SKM-1 treated with dmso at 0.1 percent for 144 hours (cell line): ENCODE measurements at regions not wholly inside any gene's neighbourhood (a gene's known extent, or its start where the extent isn't known, plus 50 kb on each side); places are given as distances from the start of the nearest gene placed in this dataset.

Experiments used
- DNase-seq: peaks from one replicate; lab custom pipeline; 2025; ENCODE audit not compliant: unreplicated experiment; lab: John Stamatoyannopoulos, UW

- DNase-seq, result no peak
Measured at GRCh38 chr4:31094474-31094873, 374.3 kb downstream of the PCDH7 start.

DNA sequence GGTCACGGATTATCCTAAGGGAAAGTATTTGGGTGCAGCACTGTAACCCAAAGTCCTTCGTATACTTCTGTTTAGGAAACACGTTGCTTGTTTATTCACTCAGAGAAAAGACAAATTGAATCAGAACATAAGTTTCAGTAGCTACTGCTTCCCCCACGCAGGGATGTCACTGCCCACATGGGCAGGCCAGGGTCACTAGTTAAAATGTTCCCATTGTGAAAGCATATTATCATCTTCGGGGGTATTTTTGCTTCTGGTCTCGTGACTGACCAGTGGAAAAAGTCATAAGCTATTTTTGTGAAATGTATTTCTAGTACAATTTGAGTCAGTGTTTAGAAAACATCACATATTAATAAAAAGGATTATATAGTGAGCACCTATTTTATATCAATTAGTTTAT, 377.8 kb downstream of the PCDH7 start:
- no peak for DNase-seq

DNA sequence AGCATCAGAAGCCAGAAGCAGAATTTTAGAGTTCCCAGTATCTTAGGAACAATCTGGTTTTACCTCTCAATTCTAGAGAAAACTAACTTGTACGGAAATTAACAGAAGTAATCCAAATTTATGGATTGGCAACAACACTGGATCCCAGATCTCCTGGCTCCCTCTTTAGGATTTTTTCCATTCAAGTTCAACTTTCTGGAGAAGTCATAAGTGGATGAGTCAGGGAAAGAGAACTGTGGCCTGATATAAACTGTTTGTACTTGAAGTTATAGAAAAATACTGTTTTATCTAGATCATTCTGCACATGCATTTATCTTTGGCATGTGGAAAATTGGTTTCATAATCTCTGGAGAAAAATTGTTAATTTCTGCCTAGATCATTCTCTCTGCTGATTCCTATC, 380.4 kb downstream of the PCDH7 start:
- DNase-seq, result no peak

DNA sequence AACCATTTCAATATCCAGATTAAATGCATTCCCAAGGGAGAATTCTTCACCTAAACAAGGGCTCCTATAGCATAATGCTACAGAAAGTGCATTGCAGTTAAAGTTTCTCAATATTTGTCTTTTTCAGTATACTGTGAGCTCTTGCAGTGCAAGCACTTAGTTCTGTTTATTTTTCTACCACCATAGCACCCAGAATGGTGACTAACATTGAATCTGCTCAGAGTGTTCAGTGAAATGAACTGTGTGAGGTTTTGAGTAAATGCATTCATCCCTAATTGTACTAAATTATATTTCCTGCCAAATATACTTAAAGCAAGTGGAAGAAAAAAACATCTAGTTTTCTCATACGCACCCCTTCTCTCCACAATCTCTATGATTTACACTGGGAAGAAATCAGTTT, 383.9 kb downstream of the PCDH7 start:
- no peak for DNase-seq

- DNase-seq, result no peak
Measured at GRCh38 chr4:31104577-31104976, 384.4 kb downstream of the PCDH7 start.

GRCh38 chr4:31106419-31106818, 386.2 kb downstream of the PCDH7 start:
- DNase-seq, result no peak

DNA sequence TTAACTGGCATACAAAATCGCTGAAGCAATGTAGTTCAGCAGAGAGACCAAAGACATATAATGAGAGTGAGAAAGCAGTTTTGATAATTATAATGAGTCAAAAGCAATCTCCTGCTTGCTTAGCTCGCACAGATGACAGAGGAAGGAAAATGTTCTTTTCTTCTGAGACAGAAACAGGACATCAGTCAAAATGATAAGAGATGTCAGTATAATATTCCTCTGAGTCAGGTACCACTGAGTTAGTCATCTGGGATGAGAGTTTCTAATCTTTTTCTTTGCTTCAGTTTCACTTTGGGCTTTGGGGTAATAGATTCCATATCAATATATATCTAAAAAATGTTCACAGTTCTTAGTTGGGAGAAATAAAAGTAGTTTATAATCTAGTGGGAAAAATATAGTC, 387.2 kb downstream of the PCDH7 start:
- no peak for DNase-seq

DNA sequence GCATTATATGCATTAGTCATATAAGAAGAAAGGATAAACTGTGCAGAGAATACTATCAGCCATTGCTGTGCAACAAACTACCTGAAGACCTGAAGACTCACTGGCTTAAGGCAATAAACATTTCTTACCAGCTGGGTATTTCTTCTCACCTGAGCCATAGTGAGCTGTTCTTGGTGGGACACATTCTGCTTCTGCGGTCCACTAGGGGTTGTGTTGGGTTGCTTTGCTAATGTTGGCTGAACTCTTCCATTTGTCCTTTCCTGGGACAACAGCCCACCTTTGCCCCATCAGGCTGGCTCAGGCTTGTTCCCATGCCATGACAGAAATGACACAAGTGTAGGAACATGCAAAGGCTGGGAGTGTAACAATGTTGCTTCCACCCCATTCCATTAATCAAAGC, 388.6 kb downstream of the PCDH7 start:
- DNase-seq, result no peak

- DNase-seq, result no peak
Measured at GRCh38 chr4:31111790-31112189, 391.6 kb downstream of the PCDH7 start.

- no peak for DNase-seq
Measured at GRCh38 chr4:31114816-31115215, 394.6 kb downstream of the PCDH7 start.

DNA sequence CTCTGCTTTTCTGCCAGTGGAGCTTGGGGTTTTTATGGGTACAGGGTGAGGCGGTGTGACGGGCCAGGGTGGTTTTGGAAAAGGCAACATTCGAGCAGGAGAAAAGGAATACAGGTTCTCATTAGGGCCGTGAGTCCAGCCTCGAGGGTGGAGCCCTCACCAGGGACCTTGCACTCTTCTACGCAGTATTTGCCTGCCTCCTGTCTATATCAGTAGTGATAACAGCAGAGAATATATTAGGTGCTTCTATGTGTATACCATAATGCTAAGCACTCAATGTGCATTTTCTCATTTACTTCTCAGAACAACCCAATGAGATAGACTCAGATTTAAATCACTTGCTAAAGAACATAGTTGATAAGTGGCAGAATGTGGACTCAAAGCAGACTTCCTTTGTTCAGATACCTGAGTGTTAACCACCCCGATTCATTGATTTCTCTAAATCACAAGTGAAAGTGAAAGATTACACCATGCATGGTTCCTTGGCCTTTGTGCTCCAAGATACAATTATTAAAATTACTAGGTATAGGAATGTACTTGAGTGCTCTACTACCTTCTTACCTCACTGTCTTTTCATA, 403.9 kb downstream of the PCDH7 start:
- DNase-seq, result no peak

DNA sequence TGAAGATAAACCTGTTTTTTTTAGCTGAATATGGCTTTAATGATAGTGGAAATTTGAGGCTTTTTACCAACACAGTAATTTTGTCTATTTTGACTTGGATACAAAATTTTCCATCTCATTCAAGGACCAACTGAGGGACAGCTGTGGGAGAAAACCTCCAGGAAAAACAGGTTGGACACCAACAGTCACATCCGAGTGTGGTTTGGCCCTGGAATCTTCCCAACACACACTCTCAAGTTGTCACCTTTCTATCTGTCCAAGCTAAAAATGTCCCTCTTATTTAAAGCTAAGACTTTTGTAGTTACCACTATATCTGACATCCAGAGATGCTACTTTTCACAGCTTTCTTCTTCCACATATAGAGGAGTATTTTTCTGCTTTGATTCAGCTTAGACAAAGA, 404.9 kb downstream of the PCDH7 start:
- no peak for DNase-seq

DNA sequence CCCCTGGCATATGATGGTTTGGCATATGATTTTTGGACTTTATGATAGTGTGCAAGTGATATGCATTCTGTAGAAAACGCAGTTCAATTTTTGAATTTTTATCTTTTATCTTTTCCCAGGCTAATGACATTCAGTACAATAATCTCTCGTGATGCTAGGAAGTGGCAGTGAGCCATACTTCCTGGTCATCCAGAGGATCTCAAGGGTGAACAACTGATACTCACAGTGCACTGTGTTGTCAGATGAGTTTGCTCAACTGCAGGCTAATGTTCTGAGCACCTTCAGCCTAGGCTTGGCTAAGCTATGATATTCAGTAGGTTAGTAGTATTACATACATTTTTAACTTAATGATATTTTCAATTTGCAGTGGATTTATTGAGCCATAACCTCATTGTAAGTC, 405.3 kb downstream of the PCDH7 start:
- no peak for DNase-seq

DNA sequence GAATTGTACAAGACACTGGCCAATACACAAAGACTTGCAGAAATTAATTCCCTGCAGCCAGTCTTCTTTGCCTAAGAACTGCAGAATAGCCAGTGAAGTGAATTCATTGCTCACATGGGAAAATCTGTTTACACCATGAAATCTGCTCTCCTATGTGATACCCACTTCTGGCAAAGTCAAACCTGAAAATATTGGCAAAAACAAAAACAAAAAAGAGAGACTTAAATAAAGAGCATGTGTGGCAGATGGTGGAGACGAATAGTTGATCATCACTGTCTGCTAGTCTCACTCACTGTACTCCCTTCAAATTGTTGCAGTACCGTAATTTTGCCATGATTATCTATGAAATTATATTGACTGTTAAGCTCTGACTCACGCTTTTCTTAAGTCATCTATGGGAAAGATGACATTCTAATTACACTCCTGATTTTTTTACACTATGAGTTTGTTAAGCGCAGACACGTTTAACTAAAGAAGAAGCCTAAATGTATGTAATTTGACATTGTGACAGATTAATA, 406.8 kb downstream of the PCDH7 start:
- DNase-seq, result no peak

- DNase-seq, result no peak
Measured at GRCh38 chr4:31130930-31131329, 410.8 kb downstream of the PCDH7 start.

DNA sequence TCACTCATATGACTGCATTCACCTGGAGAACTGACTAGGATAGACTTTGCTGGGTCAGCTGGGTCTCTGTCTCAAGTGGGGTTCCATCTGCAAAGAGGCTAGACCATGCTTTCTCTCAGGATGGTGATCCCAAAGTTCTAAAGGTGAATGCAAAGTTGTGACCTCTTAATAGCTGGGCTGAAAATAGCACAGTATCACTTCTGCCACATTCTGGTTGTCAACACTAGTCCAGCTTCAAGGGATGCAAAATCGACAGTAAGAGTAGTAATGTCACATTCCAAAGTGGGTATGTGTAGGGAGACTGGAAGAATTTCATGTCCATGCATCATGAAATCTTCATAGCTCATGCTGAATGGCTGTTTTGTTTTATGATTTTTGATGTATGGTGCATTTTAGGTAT, 414.6 kb downstream of the PCDH7 start:
- no peak for DNase-seq

GRCh38 chr4:31139767-31140166, 419.6 kb downstream of the PCDH7 start:
- DNase-seq, result no peak

GRCh38 chr4:31141095-31141831, 421.1 kb downstream of the PCDH7 start:
- no peak for DNase-seq

DNA sequence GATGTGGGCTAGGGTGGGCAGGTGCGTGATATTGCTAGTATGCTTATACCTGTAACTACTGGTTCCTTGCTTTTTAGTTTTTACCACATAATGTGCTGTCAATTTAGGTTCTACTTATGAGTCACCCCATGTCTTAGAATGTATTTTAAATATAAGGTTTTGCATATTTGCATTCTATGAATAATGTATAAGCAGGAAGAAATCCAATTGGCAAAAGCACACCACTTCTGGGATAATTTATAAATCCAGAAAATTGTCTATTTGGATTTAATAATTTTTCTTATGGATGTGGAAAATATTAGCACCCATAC, 421.6 kb downstream of the PCDH7 start:
- no peak for DNase-seq

DNA sequence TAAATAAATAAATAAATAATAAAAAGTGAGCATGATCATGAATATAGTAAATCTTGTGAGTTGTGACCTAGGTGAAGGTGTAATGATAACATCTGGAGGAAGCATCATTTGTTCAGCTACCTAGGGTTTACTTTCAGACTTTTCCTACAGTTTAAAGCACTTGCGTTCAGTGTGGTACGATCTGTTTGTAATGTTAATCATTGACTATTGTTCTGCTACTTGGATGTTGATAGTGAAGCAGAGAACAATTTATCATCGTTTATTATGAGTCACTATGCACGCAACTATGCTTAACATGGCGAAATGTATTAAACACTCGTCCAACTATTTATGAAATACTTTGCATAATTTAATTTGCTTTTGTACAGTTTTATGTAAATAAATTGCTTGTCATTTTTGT, 426.2 kb downstream of the PCDH7 start:
- DNase-seq, result no peak

- DNase-seq, result no peak
Measured at GRCh38 chr4:31148990-31149389, 428.8 kb downstream of the PCDH7 start.

DNA sequence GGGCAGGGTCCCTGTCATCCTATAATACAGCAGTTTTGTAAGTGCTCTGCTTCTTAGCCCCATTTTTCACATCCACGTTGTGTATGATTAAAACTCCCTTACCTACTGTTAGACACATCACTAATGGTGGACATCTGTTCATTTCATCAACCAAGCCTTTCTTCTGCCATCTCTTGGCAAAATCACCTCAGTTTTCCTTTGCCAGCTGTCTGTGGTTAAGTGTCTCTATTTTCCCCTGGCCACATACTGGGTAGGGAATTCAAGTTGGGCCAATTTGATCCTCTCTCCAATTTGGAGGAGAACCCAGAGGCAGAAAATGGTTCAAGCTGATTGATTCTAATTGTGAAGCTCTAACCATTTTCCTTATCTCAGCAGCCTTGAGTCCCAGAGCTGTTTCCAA, 436.1 kb downstream of the PCDH7 start:
- no peak for DNase-seq

DNA sequence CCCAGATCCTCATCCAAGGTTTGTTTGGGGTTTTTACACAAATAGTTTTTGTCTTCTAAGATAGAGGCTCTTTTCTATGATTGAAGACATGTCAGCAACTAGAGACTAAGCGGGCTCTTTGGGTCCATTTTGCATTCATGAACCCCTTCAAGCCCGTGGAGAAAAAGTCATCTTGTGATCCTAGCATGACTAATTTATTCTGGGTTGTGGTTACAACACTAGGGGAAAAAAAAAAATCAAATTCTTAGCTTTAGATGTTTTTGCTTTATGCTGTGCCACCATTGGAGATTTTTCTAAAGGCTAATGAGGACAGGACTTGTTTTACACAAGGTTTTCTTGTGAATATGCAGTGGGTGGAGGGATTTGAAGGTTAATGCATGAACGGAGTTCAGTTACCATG, 440.0 kb downstream of the PCDH7 start:
- DNase-seq, result no peak
